H9 (cell line): ENCODE measurements at regions not wholly inside any gene's neighbourhood (a gene's known extent, or its start where the extent isn't known, plus 50 kb on each side); places are given as distances from the start of the nearest gene placed in this dataset.

Experiments used
- DNase-seq: peaks from one replicate; pipeline ENCODE4 v3.0.0-alpha.2; 2017
- H2AFZ ChIP-seq: one replicate; pipeline ENCODE4 v1.6.1; 2013; ENCODE audit warnings: mild to moderate bottlenecking, low read length, control low read depth, moderate library complexity
- H2AK5ac ChIP-seq: 2 replicates; pipeline ENCODE4 v1.6.1; 2013; ENCODE audit warnings: low read length, control low read depth, mixed read lengths; ENCODE audit not compliant: insufficient read length
- H2BK120ac ChIP-seq: one replicate; pipeline ENCODE4 v1.6.1; 2013; ENCODE audit warnings: low read depth, mild to moderate bottlenecking, low read length, control low read depth, inconsistent platforms; ENCODE audit not compliant: poor library complexity, severe bottlenecking
- H2BK12ac ChIP-seq: 2 replicates; pipeline ENCODE4 v1.6.1; 2013; ENCODE audit warnings: low read length, control low read depth, mixed read lengths, low read depth; ENCODE audit not compliant: insufficient read length
- H2BK15ac ChIP-seq: 2 replicates; pipeline ENCODE4 v1.6.1; 2013; ENCODE audit warnings: low read depth, low read length, control low read depth
- H2BK20ac ChIP-seq: one replicate; pipeline ENCODE4 v1.6.1; 2013; ENCODE audit warnings: low read depth, mild to moderate bottlenecking, low read length, control low read depth, inconsistent platforms; ENCODE audit not compliant: poor library complexity, severe bottlenecking
- H2BK5ac ChIP-seq: 2 replicates; pipeline ENCODE4 v1.6.1; 2013; ENCODE audit warnings: low read length, control low read depth, mixed read lengths; ENCODE audit not compliant: insufficient read length
- H3K14ac ChIP-seq: 2 replicates; pipeline ENCODE4 v1.6.1; 2013; ENCODE audit warnings: low read length, control low read depth; ENCODE audit not compliant: insufficient read depth
- H3K18ac ChIP-seq: 2 replicates; pipeline ENCODE4 v1.6.1; 2013; ENCODE audit warnings: low read depth, mild to moderate bottlenecking, mixed read lengths, low read length, control low read depth; ENCODE audit not compliant: insufficient read length
- H3K23ac ChIP-seq: 2 replicates; pipeline ENCODE4 v1.6.1; 2013; ENCODE audit warnings: low read length, control low read depth, mixed read lengths, low read depth; ENCODE audit not compliant: insufficient read length
- H3K23me2 ChIP-seq: 2 replicates; pipeline ENCODE4 v1.6.1; 2013; ENCODE audit warnings: low read depth, mild to moderate bottlenecking, mixed read lengths, low read length, control low read depth; ENCODE audit not compliant: insufficient read length, poor library complexity, severe bottlenecking
- H3K27ac ChIP-seq: 2 replicates; pipeline ENCODE4 v1.5.1; 2013; ENCODE audit warnings: low read length, control low read depth, mixed read lengths, low read depth; ENCODE audit not compliant: insufficient read length
- H3K27me3 ChIP-seq: 2 replicates; pipeline ENCODE4 v1.6.1; 2013; ENCODE audit warnings: low read length, control low read depth, inconsistent platforms; ENCODE audit not compliant: insufficient read depth
- H3K4ac ChIP-seq: 2 replicates; pipeline ENCODE4 v1.6.1; 2013; ENCODE audit warnings: low read depth, mild to moderate bottlenecking, control low read depth, inconsistent platforms, low read length, moderate library complexity
- H3K4me1 ChIP-seq: 2 replicates; pipeline ENCODE4 v1.6.1; 2013; ENCODE audit warnings: low read length, control low read depth, inconsistent platforms; ENCODE audit not compliant: insufficient read depth
- H3K4me2 ChIP-seq: 2 replicates; pipeline ENCODE4 v1.6.1; 2013; ENCODE audit warnings: low read length, control low read depth, mixed read lengths; ENCODE audit not compliant: insufficient read length, insufficient read depth
- H3K56ac ChIP-seq: 2 replicates; pipeline ENCODE4 v1.6.1; 2013; ENCODE audit warnings: low read depth, mild to moderate bottlenecking, mixed read lengths, low read length, control low read depth; ENCODE audit not compliant: insufficient read length
- H3K79me1 ChIP-seq: 2 replicates; pipeline ENCODE4 v1.6.1; 2013; ENCODE audit warnings: low read depth, mild to moderate bottlenecking, moderate library complexity, low read length, control low read depth, inconsistent platforms; ENCODE audit not compliant: insufficient read depth, poor library complexity, severe bottlenecking
- H3K79me2 ChIP-seq: 2 replicates; pipeline ENCODE4 v1.6.1; 2013; ENCODE audit warnings: low read length, control low read depth, inconsistent platforms; ENCODE audit not compliant: insufficient read depth
- H3K9ac ChIP-seq: 2 replicates; pipeline ENCODE4 v1.6.1; 2013; ENCODE audit warnings: low read length, control low read depth, mixed read lengths; ENCODE audit not compliant: insufficient read length; ENCODE audit errors: extremely low read depth
- H3K9me3 ChIP-seq: one replicate; pipeline ENCODE4 v1.6.1; 2013; ENCODE audit warnings: low read depth, low read length, inconsistent platforms; ENCODE audit not compliant: control insufficient read depth
- H3T11ph ChIP-seq: one replicate; pipeline ENCODE4 v1.6.1; 2013; ENCODE audit warnings: mild to moderate bottlenecking, low read length, control low read depth, inconsistent platforms
- H4K20me1 ChIP-seq: one replicate; pipeline ENCODE4 v1.6.1; 2013; ENCODE audit not compliant: control insufficient read depth, insufficient read length, insufficient read depth
- H4K5ac ChIP-seq: 2 replicates; pipeline ENCODE4 v1.6.1; 2013; ENCODE audit warnings: low read depth, mild to moderate bottlenecking, mixed read lengths, low read length, control low read depth; ENCODE audit not compliant: insufficient read length
- H4K8ac ChIP-seq: replicated peaks from 2 replicates; pipeline ENCODE4 v1.6.1; 2013; ENCODE audit warnings: low read length, control low read depth, mixed read lengths, low read depth; ENCODE audit not compliant: insufficient read length
- H4K91ac ChIP-seq: 2 replicates; pipeline ENCODE4 v1.6.1; 2013; ENCODE audit warnings: low read depth, mild to moderate bottlenecking, moderate library complexity, mixed read lengths, low read length, control low read depth; ENCODE audit not compliant: insufficient read length
- H3K27ac Mint-ChIP-seq, 3 experiments: 2 replicates in 2 of 3; 3 replicates in 1 of 3; pipeline ENCODE4 v1.8.0; 2020 to 2021; ENCODE audit warnings: mixed read lengths in 3 of 3, mild to moderate bottlenecking in 1 of 3, moderate library complexity in 1 of 3
- H3K27me3 Mint-ChIP-seq: 2 replicates; pipeline ENCODE4 v1.8.0; 2021; ENCODE audit warnings: low read depth, mild to moderate bottlenecking, moderate library complexity, mixed read lengths
- H3K36me3 Mint-ChIP-seq, 3 experiments: 2 replicates in 2 of 3; 3 replicates in 1 of 3; pipeline ENCODE4 v1.8.0; 2020 to 2021; ENCODE audit warnings: low read depth in 3 of 3, mixed read lengths in 3 of 3; ENCODE audit not compliant: insufficient read depth in 1 of 3
- H3K4me1 Mint-ChIP-seq, 2 experiments: 2 replicates each; pipeline ENCODE4 v1.8.0; 2020; ENCODE audit warnings: mixed read lengths in 2 of 2
- H3K4me3 Mint-ChIP-seq, 2 experiments: 2 replicates in 1 of 2; 3 replicates in 1 of 2; pipeline ENCODE4 v1.8.0; 2020 to 2021; ENCODE audit warnings: mild to moderate bottlenecking in 2 of 2, mixed read lengths in 2 of 2, moderate library complexity in 1 of 2
- H3K9me3 Mint-ChIP-seq, 2 experiments: 2 replicates in 1 of 2; 3 replicates in 1 of 2; pipeline ENCODE4 v1.8.0; 2020; ENCODE audit warnings: mild to moderate bottlenecking in 2 of 2, mixed read lengths in 2 of 2, moderate library complexity in 1 of 2
- WGBS: extraction: QIAGEN DNeasy Blood & Tissue Kit; methylation state at CpG from one replicate; pipeline ENCODE4 v1.1.7; 2013; ENCODE audit warnings: missing lambda C conversion rate, low lambda C conversion rate, mixed read lengths; ENCODE audit not compliant: insufficient read length; ENCODE audit errors: extremely low coverage; 5-methylcytosine and 5-hydroxymethylcytosine counted together
- TF ChIP-seq, protein P1 (sequence below): fragments of 200-600 bp; sonication (generic); conservative IDR thresholded peaks from 3 replicates; pipeline ENCODE4 v1.8.0; 2021; ENCODE audit warnings: antibody characterized with exemption, mild to moderate bottlenecking

DNA sequence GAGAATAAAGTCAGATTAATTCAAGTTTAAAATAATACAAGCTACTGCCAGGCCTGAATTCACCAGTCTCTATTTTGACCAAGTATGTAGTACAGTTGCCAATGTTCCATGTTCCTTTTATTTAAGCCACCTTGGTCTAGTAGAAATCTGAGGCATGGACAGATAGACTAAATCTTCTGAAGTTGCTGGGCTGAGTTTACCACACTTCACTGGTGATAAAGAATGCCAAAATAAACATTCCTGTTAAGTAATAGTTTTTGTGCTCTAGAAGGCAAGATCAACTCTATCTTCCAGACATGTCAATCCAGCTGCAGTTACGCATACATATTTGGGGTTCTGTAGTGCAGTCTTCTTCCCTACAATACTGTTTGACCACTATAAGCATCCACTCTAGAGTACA lies 83.9 kb upstream of the C11orf87 start:
- Histone ChIP-seq H3K9ac (no peak overlapping the region), H2BK15ac (no peak overlapping the region), H4K20me1 (no peaks in the 10 kb centered on the region), H3K27me3 (no peaks in the 10 kb centered on the region), H3K4me2 (no peak overlapping the region), H3K4ac (no peak overlapping the region), H3K79me2 (no peaks in the 10 kb centered on the region), H3K27ac (no peak overlapping the region), H2BK12ac (no peak overlapping the region), H3K18ac (no peak overlapping the region), H2BK20ac (no peak overlapping the region), H4K91ac (no peak overlapping the region), H3K4me1 (no peaks in the 10 kb centered on the region), H2BK5ac (no peak overlapping the region), H2AFZ (no peak overlapping the region), H3K23ac (no peak overlapping the region), H4K5ac (no peak overlapping the region), H3K14ac (no peak overlapping the region), H3K56ac (no peak overlapping the region), H3K79me1 (no peaks in the 10 kb centered on the region), H3K9me3 (no peaks in the 10 kb centered on the region), H2AK5ac (no peak overlapping the region), H3K23me2 (no peaks in the 10 kb centered on the region), H3T11ph (no peak overlapping the region), H2BK120ac (no peak overlapping the region), H4K8ac (no peak overlapping the region)
- no peaks in the 10 kb centered on the region for H3K36me3 Mint-ChIP-seq
- no peak overlapping the region for H3K4me3 Mint-ChIP-seq
- no peaks in the 10 kb centered on the region for H3K9me3 Mint-ChIP-seq
- H3K4me1 Mint-ChIP-seq: no peaks in the 10 kb centered on the region; a peak in 1 of 4 replicates
- TF ChIP-seq, protein P1, sequence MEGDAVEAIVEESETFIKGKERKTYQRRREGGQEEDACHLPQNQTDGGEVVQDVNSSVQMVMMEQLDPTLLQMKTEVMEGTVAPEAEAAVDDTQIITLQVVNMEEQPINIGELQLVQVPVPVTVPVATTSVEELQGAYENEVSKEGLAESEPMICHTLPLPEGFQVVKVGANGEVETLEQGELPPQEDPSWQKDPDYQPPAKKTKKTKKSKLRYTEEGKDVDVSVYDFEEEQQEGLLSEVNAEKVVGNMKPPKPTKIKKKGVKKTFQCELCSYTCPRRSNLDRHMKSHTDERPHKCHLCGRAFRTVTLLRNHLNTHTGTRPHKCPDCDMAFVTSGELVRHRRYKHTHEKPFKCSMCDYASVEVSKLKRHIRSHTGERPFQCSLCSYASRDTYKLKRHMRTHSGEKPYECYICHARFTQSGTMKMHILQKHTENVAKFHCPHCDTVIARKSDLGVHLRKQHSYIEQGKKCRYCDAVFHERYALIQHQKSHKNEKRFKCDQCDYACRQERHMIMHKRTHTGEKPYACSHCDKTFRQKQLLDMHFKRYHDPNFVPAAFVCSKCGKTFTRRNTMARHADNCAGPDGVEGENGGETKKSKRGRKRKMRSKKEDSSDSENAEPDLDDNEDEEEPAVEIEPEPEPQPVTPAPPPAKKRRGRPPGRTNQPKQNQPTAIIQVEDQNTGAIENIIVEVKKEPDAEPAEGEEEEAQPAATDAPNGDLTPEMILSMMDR: no peak
- no peaks in the 10 kb centered on the region for H3K27me3 Mint-ChIP-seq
- no peak for DNase-seq
- WGBS: no CpG with 5 or more reads among the region's 1 CpG
- no peak overlapping the region for H3K27ac Mint-ChIP-seq
